ENCODE measurements at regions not wholly inside any gene's neighbourhood (a gene's known extent, or its start where the extent isn't known, plus 50 kb on each side); places are given as distances from the start of the nearest gene placed in this dataset.
A peak's percentile ranks its signal among the peaks of the same experiment; 100 is the strongest.

DNA sequence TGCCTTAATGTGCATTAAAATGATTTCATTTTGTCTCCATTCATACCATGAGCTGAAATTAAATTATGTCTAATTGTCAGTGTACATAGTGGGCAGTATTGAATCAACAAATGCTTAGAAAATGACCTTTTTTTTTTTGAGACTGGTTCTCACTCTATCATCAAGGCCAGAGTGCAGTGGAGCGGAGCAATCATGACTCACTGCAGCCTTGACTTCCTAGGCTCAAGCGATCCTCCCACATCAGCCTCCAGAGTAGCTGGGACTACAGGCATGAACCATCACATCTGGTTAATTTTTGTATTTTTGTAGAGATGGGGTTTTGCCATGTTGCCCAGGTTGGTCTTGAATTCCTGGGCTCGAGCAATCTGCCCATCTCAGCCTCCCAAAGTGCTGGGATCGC, 117.0 kb upstream of the BLID start:
- Histone ChIP-seq H3K27me3 (no peaks in the 10 kb centered on the region), H3K4me3 (no peak overlapping the region)
- TF ChIP-seq, protein P1, sequence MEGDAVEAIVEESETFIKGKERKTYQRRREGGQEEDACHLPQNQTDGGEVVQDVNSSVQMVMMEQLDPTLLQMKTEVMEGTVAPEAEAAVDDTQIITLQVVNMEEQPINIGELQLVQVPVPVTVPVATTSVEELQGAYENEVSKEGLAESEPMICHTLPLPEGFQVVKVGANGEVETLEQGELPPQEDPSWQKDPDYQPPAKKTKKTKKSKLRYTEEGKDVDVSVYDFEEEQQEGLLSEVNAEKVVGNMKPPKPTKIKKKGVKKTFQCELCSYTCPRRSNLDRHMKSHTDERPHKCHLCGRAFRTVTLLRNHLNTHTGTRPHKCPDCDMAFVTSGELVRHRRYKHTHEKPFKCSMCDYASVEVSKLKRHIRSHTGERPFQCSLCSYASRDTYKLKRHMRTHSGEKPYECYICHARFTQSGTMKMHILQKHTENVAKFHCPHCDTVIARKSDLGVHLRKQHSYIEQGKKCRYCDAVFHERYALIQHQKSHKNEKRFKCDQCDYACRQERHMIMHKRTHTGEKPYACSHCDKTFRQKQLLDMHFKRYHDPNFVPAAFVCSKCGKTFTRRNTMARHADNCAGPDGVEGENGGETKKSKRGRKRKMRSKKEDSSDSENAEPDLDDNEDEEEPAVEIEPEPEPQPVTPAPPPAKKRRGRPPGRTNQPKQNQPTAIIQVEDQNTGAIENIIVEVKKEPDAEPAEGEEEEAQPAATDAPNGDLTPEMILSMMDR (IDR thresholded peaks at IDR 0.05): no peak

DNA sequence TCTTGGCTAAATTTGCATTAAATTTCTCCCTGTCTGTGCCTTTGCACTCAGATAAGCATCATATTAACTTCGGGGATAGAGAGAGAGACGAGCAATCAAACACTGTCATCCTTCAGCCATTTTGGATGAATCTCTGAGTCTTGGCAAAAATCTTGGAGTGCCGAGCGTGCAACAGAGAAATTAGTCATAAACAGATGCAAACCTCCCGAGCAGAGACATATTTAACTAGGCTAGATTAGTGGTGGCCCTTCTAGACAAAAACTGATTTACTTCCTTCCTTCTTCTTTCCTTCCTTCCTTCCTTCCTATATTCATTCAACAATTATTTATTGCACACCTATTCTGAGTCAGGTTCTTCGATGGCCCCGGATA, 114.4 kb upstream of the BLID start:
- no peak for DNase-seq (ENCODE audit: low spot score)
- Histone ChIP-seq H3K27me3 (no peaks in the 10 kb centered on the region), H3K9me3 (no peaks in the 10 kb centered on the region), H3K4me1 (peaks cover 0 to 9% of the 10 kb centered on the region in 2 donors), H3K36me3 (no peaks in the 10 kb centered on the region), H3K27ac (no peak overlapping the region), H3K4me3 (peak overlapping the region in 1 of 2 donors; percentile 5)
- TF ChIP-seq, protein P1 (IDR thresholded peaks at IDR 0.05): no peak

More for the DNA sequence above, 117.0 kb upstream of the BLID start:
- Histone ChIP-seq H3K36me3 (no peaks in the 10 kb centered on the region), H3K9me3 (no peaks in the 10 kb centered on the region), H3K27ac (no peak overlapping the region), H3K4me1 (peaks cover 0 to 9% of the 10 kb centered on the region in 2 donors)
- no peak for DNase-seq (ENCODE audit: low spot score)

DNA sequence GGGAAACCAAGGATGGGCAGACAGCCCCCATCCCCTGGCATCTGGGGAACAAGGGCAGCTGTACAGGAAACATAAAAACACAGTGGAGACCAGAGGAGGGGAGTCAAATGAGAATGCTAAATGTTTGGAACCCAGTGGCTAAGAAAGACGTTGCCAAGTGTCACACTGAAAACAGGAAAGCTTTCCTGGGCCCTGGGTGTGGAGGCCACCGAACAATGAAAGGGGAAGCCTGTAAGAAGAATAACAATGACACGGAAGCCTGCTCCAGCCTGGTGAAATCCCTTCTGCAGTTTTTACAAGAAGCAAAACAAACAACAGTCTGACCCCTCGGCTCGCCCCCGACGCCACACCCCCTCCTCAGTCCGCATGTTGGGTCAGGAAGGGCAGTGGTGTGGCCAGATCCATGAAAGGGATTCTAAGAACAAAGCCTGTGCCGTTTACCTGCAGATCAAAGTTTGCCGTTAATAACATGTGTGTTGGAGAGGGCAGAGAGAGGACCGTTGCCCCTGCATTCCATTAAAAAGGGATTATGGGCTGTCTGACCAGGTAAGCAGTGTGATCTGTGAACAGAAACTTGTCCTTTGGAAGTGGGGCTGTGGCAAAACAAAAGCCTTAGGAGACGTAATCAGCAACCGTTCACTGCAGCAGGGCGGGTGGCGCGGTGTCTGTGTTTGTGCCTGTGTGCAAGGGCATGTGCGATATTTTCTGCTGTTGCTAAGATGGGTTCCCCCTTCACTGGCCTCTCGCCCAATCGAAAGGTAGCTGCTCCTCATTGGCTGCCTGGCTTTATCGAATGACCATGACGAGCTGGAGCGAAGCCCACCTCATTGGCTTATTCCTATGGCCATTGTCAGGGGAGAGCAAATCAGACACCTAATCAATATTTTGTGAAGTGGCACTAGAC, 113.7 kb upstream of the BLID start:
- TF ChIP-seq, protein P1 (IDR thresholded peaks at IDR 0.05): no peak
- DNase-seq (ENCODE audit: low spot score): no peak
- H3K27ac ChIP-seq: peak overlapping the region in 1 of 2 donors; percentile 8
- no peaks in the 10 kb centered on the region for H3K9me3 ChIP-seq
- no peaks in the 10 kb centered on the region for H3K27me3 ChIP-seq
- peak overlapping the region in 1 of 2 donors; percentile 5 for H3K4me3 ChIP-seq
- H3K4me1 ChIP-seq: peaks cover 0 to 9% of the 10 kb centered on the region in 2 donors
- H3K36me3 ChIP-seq: no peaks in the 10 kb centered on the region

DNA sequence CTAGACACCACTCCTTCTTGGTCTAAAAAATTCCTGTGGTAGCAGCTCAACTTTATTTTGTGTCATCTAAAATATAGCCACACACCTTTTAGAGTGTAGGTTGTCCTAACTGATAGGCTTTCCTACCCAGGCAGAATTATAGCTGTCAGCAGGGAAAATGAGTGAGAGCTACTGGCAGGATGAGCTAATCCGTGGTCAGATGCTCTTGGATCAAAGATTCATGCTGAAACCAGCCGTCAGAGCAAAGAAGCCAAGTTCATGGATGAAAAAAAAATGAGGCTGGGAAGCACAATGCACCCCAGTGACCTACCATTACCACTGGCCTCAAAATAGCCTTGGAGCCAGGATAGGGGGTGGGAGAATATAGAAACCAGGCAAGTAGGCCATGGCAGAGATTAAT, 113.1 kb upstream of the BLID start:
- Histone ChIP-seq H3K27ac (peak overlapping the region in 1 of 2 donors; percentile 8), H3K9me3 (no peaks in the 10 kb centered on the region), H3K36me3 (no peaks in the 10 kb centered on the region), H3K4me3 (no peak overlapping the region), H3K4me1 (peaks cover 0 to 9% of the 10 kb centered on the region in 2 donors), H3K27me3 (no peaks in the 10 kb centered on the region)
- TF ChIP-seq, protein P1 (IDR thresholded peaks at IDR 0.05): no peak
- DNase-seq (ENCODE audit: low spot score): no peak

DNA sequence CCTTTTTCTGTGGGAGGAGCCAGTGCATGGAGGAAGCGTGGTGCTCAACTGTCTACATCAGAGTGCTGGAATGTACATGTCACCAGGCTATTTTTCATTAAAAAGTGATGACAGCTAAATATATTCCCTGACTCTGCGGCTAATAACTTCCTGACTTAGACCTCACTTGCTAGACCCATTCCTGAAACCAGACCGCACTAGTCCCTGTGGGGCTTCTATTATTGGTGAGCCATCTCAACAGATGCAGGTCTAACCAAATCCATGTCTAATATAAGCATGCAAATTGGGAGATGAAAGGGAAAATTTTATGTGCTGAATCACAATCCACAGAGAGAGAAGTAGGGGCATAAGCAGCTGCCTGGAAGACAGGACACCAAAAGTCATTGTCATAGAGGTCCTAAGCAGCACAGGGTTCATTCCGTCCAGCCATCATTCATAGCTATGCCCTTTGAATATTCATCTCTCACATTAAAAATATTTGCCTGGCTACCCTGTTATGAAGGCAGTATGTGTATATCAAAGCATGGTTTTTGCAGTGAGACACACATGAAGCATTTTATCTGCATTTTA, 110.9 kb upstream of the BLID start:
- peaks cover 0 to 9% of the 10 kb centered on the region in 2 donors for H3K4me1 ChIP-seq
- no peak overlapping the region for H3K4me3 ChIP-seq
- no peaks in the 10 kb centered on the region for H3K36me3 ChIP-seq
- H3K27me3 ChIP-seq: no peaks in the 10 kb centered on the region
- TF ChIP-seq, protein P1 (IDR thresholded peaks at IDR 0.05): no peak
- no peaks in the 10 kb centered on the region for H3K9me3 ChIP-seq
- no peak for DNase-seq (ENCODE audit: low spot score)
- H3K27ac ChIP-seq: no peak overlapping the region
